Progenitor cell of endocrine pancreas (in vitro differentiated cells): ENCODE measurements at regions not wholly inside any gene's neighbourhood (a gene's known extent, or its start where the extent isn't known, plus 50 kb on each side); places are given as distances from the start of the nearest gene placed in this dataset.
"Not testable (repeated sequence)": the region's sequence is repeated elsewhere in the genome, so short reads cannot be mapped to it uniquely, and the experiment has no call there.

Experiments
- DNase-seq: peaks from one replicate; pipeline ENCODE4 v3.0.0; 2021; ENCODE audit warnings: low spot score; ENCODE audit not compliant: unreplicated experiment
- H3K27ac Mint-ChIP-seq: 2 replicates; pipeline ENCODE4 v1.8.0; 2021; ENCODE audit warnings: mild to moderate bottlenecking, moderate library complexity, mixed read lengths
- H3K27me3 Mint-ChIP-seq: 2 replicates; pipeline ENCODE4 v1.8.0; 2021; ENCODE audit warnings: mixed read lengths
- H3K36me3 Mint-ChIP-seq: 2 replicates; pipeline ENCODE4 v1.8.0; 2022; ENCODE audit warnings: mixed read lengths; ENCODE audit not compliant: insufficient read depth
- H3K4me1 Mint-ChIP-seq: 2 replicates; pipeline ENCODE4 v1.8.0; 2021; ENCODE audit warnings: low read depth, mixed read lengths
- H3K4me3 Mint-ChIP-seq: 2 replicates; pipeline ENCODE4 v1.8.0; 2021; ENCODE audit warnings: low read depth, mild to moderate bottlenecking, moderate library complexity, mixed read lengths
- H3K9me3 Mint-ChIP-seq: 2 replicates; pipeline ENCODE4 v1.8.0; 2021; ENCODE audit warnings: low read depth, mixed read lengths
- CTCF ChIP-seq: fragments of 200-600 bp; sonication (generic); IDR thresholded peaks from one replicate; pipeline ENCODE4 v1.5.0; 2021; ENCODE audit warnings: antibody characterized with exemption, mild to moderate bottlenecking; ENCODE audit not compliant: unreplicated experiment

- Mint-ChIP-seq H3K36me3 (peaks cover 2% of the 10 kb centered on the region), H3K27me3 (no peaks in the 10 kb centered on the region), H3K4me3 (no peak overlapping the region), H3K9me3 (peaks cover 18% of the 10 kb centered on the region), H3K4me1 (peaks cover 25% of the 10 kb centered on the region), H3K27ac (no peak overlapping the region)
- no peak for TF ChIP-seq CTCF
- no peak for DNase-seq
These were observed 99.9 kb upstream of the FN1 start for GRCh38 chr2:215535741-215536140.

GRCh38 chr2:215535125-215535668, 99.3 kb upstream of the FN1 start:
- Mint-ChIP-seq H3K27ac (no peak overlapping the region), H3K27me3 (no peaks in the 10 kb centered on the region), H3K36me3 (peaks cover 2% of the 10 kb centered on the region), H3K4me1 (peaks cover 29% of the 10 kb centered on the region), H3K9me3 (peaks cover 18% of the 10 kb centered on the region), H3K4me3 (no peak overlapping the region)
- no peak for TF ChIP-seq CTCF
- no peak for DNase-seq

GRCh38 chr2:215533716-215534115, 97.8 kb upstream of the FN1 start:
- H3K4me1 Mint-ChIP-seq = peaks cover 39% of the 10 kb centered on the region
- not testable (repeated sequence) for H3K36me3 Mint-ChIP-seq, DNase-seq

GRCh38 chr2:215532844-215533243, 97.0 kb upstream of the FN1 start:
- Mint-ChIP-seq H3K27me3 (no peaks in the 10 kb centered on the region), H3K27ac (no peak overlapping the region), H3K4me1 (peaks cover 39% of the 10 kb centered on the region), H3K36me3 (peaks cover 2% of the 10 kb centered on the region), H3K9me3 (peaks cover 14% of the 10 kb centered on the region), H3K4me3 (no peak overlapping the region)
- TF ChIP-seq CTCF = no peak
- no peak for DNase-seq

More at GRCh38 chr2:215533716-215534115, 97.8 kb upstream of the FN1 start:
- H3K9me3 Mint-ChIP-seq = peaks cover 14% of the 10 kb centered on the region
- H3K27me3 Mint-ChIP-seq, H3K4me3 Mint-ChIP-seq, H3K27ac Mint-ChIP-seq: not testable (repeated sequence)

GRCh38 chr2:215531284-215531683, 95.4 kb upstream of the FN1 start:
- H3K27me3 Mint-ChIP-seq = no peaks in the 10 kb centered on the region
- H3K4me3 Mint-ChIP-seq = no peak overlapping the region
- peaks cover 2% of the 10 kb centered on the region for H3K36me3 Mint-ChIP-seq
- DNase-seq = no peak
- TF ChIP-seq CTCF = no peak
- H3K9me3 Mint-ChIP-seq = peaks cover 14% of the 10 kb centered on the region
- no peak overlapping the region for H3K27ac Mint-ChIP-seq
- H3K4me1 Mint-ChIP-seq = peaks cover 35% of the 10 kb centered on the region

GRCh38 chr2:215530191-215530968, 94.5 kb upstream of the FN1 start:
- Mint-ChIP-seq H3K27ac (peak overlapping the region; percentile 4), H3K36me3 (peaks cover 2% of the 10 kb centered on the region), H3K9me3 (peaks cover 14% of the 10 kb centered on the region), H3K4me3 (no peak overlapping the region), H3K4me1 (peaks cover 32% of the 10 kb centered on the region), H3K27me3 (no peaks in the 10 kb centered on the region)
- DNase-seq = no peak
- TF ChIP-seq CTCF = no peak
